GM23248 (cell line): ENCODE measurements at regions not wholly inside any gene's neighbourhood (a gene's known extent, or its start where the extent isn't known, plus 50 kb on each side); places are given as distances from the start of the nearest gene placed in this dataset.

Experiments
- EZH2 ChIP-seq: fragments of 200-600 bp; sonication (generic); IDR thresholded peaks from 2 replicates; pipeline ENCODE4 v1.6.1; 2018; ENCODE audit warnings: antibody characterized with exemption, mild to moderate bottlenecking; ENCODE audit not compliant: insufficient read depth, poor library complexity, severe bottlenecking
- EZH2phosphoT487 ChIP-seq: fragments of 200-600 bp; sonication (generic); IDR thresholded peaks from 2 replicates; pipeline ENCODE4 v1.6.1; 2018; ENCODE audit warnings: antibody characterized with exemption, moderate library complexity, mild to moderate bottlenecking, low read depth; ENCODE audit not compliant: insufficient read depth

DNA sequence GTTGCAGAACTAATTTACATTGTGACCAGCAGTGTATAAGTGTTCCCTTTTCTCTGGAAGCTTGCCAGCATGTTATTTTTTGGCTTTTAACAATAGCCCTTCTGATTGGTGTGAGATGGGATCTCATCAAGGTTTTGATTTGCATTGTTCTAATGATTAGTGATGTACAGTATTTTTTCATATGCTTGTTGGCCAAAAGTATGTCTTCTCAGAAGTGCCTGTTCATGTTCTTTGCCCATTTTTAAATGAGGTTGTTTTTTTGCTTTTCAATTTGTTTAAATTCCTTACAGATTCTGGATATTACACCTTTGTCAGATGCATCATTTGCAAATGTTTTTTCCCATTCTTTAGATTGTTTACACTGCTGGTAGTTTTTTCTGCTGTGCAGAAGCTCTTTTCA lies 627.0 kb upstream of the CNTNAP2 start:
- TF ChIP-seq EZH2phosphoT487 (no peak), EZH2 (no peak)
